H1 (cell line): ENCODE measurements at regions not wholly inside any gene's neighbourhood (a gene's known extent, or its start where the extent isn't known, plus 50 kb on each side); places are given as distances from the start of the nearest gene placed in this dataset.

Experiments used
- CTCF ChIA-PET: fragments of 300-600 bp; sonication (Branson Sonifier 250); formaldehyde crosslinking; loops from one replicate; lab custom pipeline; 2021; ENCODE audit not compliant: partially characterized antibody; lab: Charles Lee
- POLR2A ChIA-PET: fragments of 300-600 bp; sonication (Branson Sonifier 250); formaldehyde crosslinking; loops from one replicate; lab custom pipeline; 2021; ENCODE audit warnings: inconsistent platforms; ENCODE audit not compliant: partially characterized antibody; lab: Charles Lee
- DNase-seq, 2 experiments: peaks; one replicate each; pipeline versions ENCODE4 v3.0.0 to v3.0.0-alpha.2; 2010 to 2022; ENCODE audit warnings: low spot score in 2 of 2, low read depth in 1 of 2, mixed read lengths in 1 of 2
- FAIRE-seq: peaks from 2 replicates; lab custom pipeline; 2011; peaks lifted over from hg19 to GRCh38; lab: Jason Lieb, UNC
- H2AFZ ChIP-seq: 2 replicates; pipeline ENCODE4 v1.8.1; 2012; ENCODE audit warnings: low read length, inconsistent platforms
- H2AK5ac ChIP-seq: 2 replicates; pipeline ENCODE4 v1.6.1; 2013; ENCODE audit warnings: low read depth, low read length
- H2BK120ac ChIP-seq: replicated peaks from 2 replicates; pipeline ENCODE3; 2013; ENCODE audit warnings: low read depth, low read length, inconsistent platforms
- H2BK12ac ChIP-seq: 2 replicates; pipeline ENCODE4 v1.6.1; 2013; ENCODE audit warnings: low read depth, low read length
- H2BK15ac ChIP-seq: 2 replicates; pipeline ENCODE4 v1.6.1; 2013; ENCODE audit warnings: low read length
- H2BK20ac ChIP-seq: 2 replicates; pipeline ENCODE4 v1.6.1; 2013; ENCODE audit warnings: low read length
- H2BK5ac ChIP-seq: 2 replicates; pipeline ENCODE4 v1.6.1; 2013; ENCODE audit warnings: low read depth, low read length
- H3K14ac ChIP-seq: 2 replicates; pipeline ENCODE4 v1.6.1; 2013; ENCODE audit warnings: inconsistent platforms; ENCODE audit not compliant: insufficient read length
- H3K18ac ChIP-seq: 2 replicates; pipeline ENCODE4 v1.6.1; 2013; ENCODE audit warnings: low read length; ENCODE audit errors: extremely low read depth
- H3K23ac ChIP-seq: 2 replicates; pipeline ENCODE4 v1.6.1; 2013; ENCODE audit warnings: inconsistent platforms; ENCODE audit not compliant: insufficient read length
- H3K23me2 ChIP-seq: 2 replicates; pipeline ENCODE4 v1.6.1; 2013; ENCODE audit warnings: low read depth, low read length
- H3K27ac ChIP-seq: 2 replicates; pipeline ENCODE4 v1.6.1; 2011; ENCODE audit warnings: low read depth, low read length, inconsistent platforms
- H3K27me3 ChIP-seq, 4 experiments: replicated peaks in 1 of 4; 1 replicate in 1 of 4; 2 replicates in 3 of 4; pipeline versions ENCODE4 v1.6.1 to v1.8.1; 2011 to 2013; ENCODE audit warnings: low read length in 3 of 4, mild to moderate bottlenecking in 3 of 4, inconsistent platforms in 2 of 4, mixed read lengths in 2 of 4, moderate library complexity in 1 of 4; ENCODE audit not compliant: control insufficient read depth in 3 of 4, insufficient read depth in 3 of 4; ENCODE audit errors: extremely low read depth in 1 of 4
- H3K36me3 ChIP-seq, 4 experiments: 2 replicates each; pipeline versions ENCODE4 v1.6.1 to v1.8.1; 2011 to 2013; ENCODE audit warnings: mild to moderate bottlenecking in 4 of 4, low read length in 3 of 4, moderate library complexity in 2 of 4, control low read depth in 1 of 4, inconsistent platforms in 1 of 4; ENCODE audit not compliant: insufficient read depth in 4 of 4, control insufficient read depth in 2 of 4
- H3K4ac ChIP-seq: replicated peaks from 2 replicates; pipeline ENCODE3; 2013; ENCODE audit warnings: low read length, low read depth, mixed read lengths, inconsistent platforms; ENCODE audit not compliant: insufficient read length
- H3K4me1 ChIP-seq, 4 experiments: replicated peaks in 1 of 4; 1 replicate in 1 of 4; 2 replicates in 3 of 4; pipeline versions ENCODE4 v1.6.1 to v1.8.1; 2011 to 2013; ENCODE audit warnings: low read length in 3 of 4, inconsistent platforms in 2 of 4, mixed read lengths in 1 of 4; ENCODE audit not compliant: insufficient read depth in 4 of 4, control insufficient read depth in 3 of 4
- H3K4me2 ChIP-seq, 2 experiments: 2 replicates each; pipeline versions ENCODE4 v1.6.1 to v1.8.1; 2011 to 2013; ENCODE audit warnings: low read depth in 2 of 2, low read length in 2 of 2, control low read depth in 1 of 2, inconsistent platforms in 1 of 2, mild to moderate bottlenecking in 1 of 2; ENCODE audit not compliant: insufficient read depth in 1 of 2
- H3K4me3 ChIP-seq, 4 experiments: fragments of 200-600, 300-600 bp in 1 of 4; sonication (generic), shearing (Covaris generic), sonication (Bioruptor Twin) in 1 of 4; 2 replicates each; pipeline versions ENCODE4 v1.5.1 to v1.8.1; 2011 to 2016; ENCODE audit warnings: low read length in 4 of 4, low read depth in 3 of 4, control low read depth in 2 of 4, inconsistent platforms in 2 of 4, mild to moderate bottlenecking in 2 of 4, mixed read lengths in 1 of 4, moderate library complexity in 1 of 4; ENCODE audit not compliant: insufficient read depth in 2 of 4; ENCODE audit errors: extremely low read depth in 1 of 4
- H3K56ac ChIP-seq: replicated peaks from 2 replicates; pipeline ENCODE3; 2013; ENCODE audit warnings: low read depth, mild to moderate bottlenecking, mixed read lengths, low read length, inconsistent platforms; ENCODE audit not compliant: insufficient read length
- H3K79me1 ChIP-seq: 2 replicates; pipeline ENCODE4 v1.6.1; 2013; ENCODE audit warnings: low read depth, low read length, control low read depth
- H3K79me2 ChIP-seq, 2 experiments: 2 replicates each; pipeline versions ENCODE4 v1.6.1 to v1.8.1; 2012 to 2013; ENCODE audit warnings: low read length in 2 of 2, mild to moderate bottlenecking in 2 of 2, inconsistent platforms in 1 of 2; ENCODE audit not compliant: insufficient read depth in 2 of 2, control insufficient read depth in 1 of 2
- H3K9ac ChIP-seq, 4 experiments: replicated peaks in 1 of 4; 1 replicate in 1 of 4; 2 replicates in 3 of 4; pipeline versions ENCODE4 v1.6.1 to v1.8.1; 2011 to 2013; ENCODE audit warnings: low read depth in 3 of 4, low read length in 3 of 4, control low read depth in 2 of 4, mild to moderate bottlenecking in 2 of 4, moderate library complexity in 2 of 4, inconsistent platforms in 1 of 4; ENCODE audit errors: extremely low read depth in 1 of 4
- H3K9me3 ChIP-seq, 2 experiments: 2 replicates each; pipeline versions ENCODE4 v1.6.1 to v1.8.1; 2012 to 2013; ENCODE audit warnings: mild to moderate bottlenecking in 2 of 2, moderate library complexity in 2 of 2, control low read depth in 1 of 2, inconsistent platforms in 1 of 2, low read depth in 1 of 2, low read length in 1 of 2, mixed read lengths in 1 of 2; ENCODE audit not compliant: insufficient read depth in 2 of 2
- H4K20me1 ChIP-seq, 2 experiments: replicated peaks in 1 of 2; 2 replicates each; pipeline versions ENCODE3 to v1.8.1; 2011 to 2013; ENCODE audit warnings: inconsistent platforms in 2 of 2, low read length in 2 of 2, mild to moderate bottlenecking in 1 of 2; ENCODE audit not compliant: insufficient read depth in 2 of 2, control insufficient read depth in 1 of 2
- H4K5ac ChIP-seq: 2 replicates; pipeline ENCODE4 v1.6.1; 2013; ENCODE audit warnings: low read length, low read depth, mixed read lengths, inconsistent platforms; ENCODE audit not compliant: insufficient read length
- H4K8ac ChIP-seq: 2 replicates; pipeline ENCODE4 v1.8.0; 2013; ENCODE audit warnings: mild to moderate bottlenecking, moderate library complexity, low read length, inconsistent platforms; ENCODE audit not compliant: insufficient read depth; ENCODE audit errors: extremely low read depth
- H4K91ac ChIP-seq: replicated peaks from 2 replicates; pipeline ENCODE3; 2013; ENCODE audit warnings: low read length, mixed read lengths, inconsistent platforms; ENCODE audit not compliant: insufficient read length
- CHD2 ChIP-seq: IDR thresholded peaks from 2 replicates; pipeline ENCODE4 v1.6.1; 2012; ENCODE audit warnings: low read length, improper control_type of control experiment
- E2F6 ChIP-seq: IDR thresholded peaks from 2 replicates; pipeline ENCODE4 v1.6.1; 2012; ENCODE audit warnings: inconsistent platforms
- EZH2 ChIP-seq: fragments of 200-600 bp; sonication (generic); IDR thresholded peaks from 2 replicates; pipeline ENCODE4 v1.7.1; 2012; ENCODE audit warnings: low read depth, mild to moderate bottlenecking, moderate library complexity, low read length, inconsistent platforms; ENCODE audit not compliant: severe bottlenecking
- FOSL1 ChIP-seq: IDR thresholded peaks from 2 replicates; pipeline ENCODE4 v1.6.1; 2011; ENCODE audit warnings: mild to moderate bottlenecking, low read depth, low read length, moderate library complexity; ENCODE audit not compliant: insufficient read depth
- GTF2F1 ChIP-seq: IDR thresholded peaks from 2 replicates; pipeline ENCODE4 v1.6.1; 2012; ENCODE audit warnings: low read depth, low read length, improper control_type of control experiment, borderline replicate concordance
- KDM5A ChIP-seq: fragments of 200-600 bp; IDR thresholded peaks from 2 replicates; pipeline ENCODE4 v1.7.1; 2012; ENCODE audit warnings: mild to moderate bottlenecking, low read length, inconsistent platforms, mixed read lengths
- NANOG ChIP-seq: IDR thresholded peaks from 2 replicates; pipeline ENCODE4 v1.6.1; 2011; ENCODE audit warnings: low read length, low read depth, mild to moderate bottlenecking, inconsistent platforms; ENCODE audit not compliant: insufficient read depth, poor library complexity, severe bottlenecking
- RAD21 ChIP-seq, 2 experiments: IDR thresholded peaks in 1 of 2; conservative IDR thresholded peaks in 1 of 2; 2 replicates each; pipeline ENCODE4 v1.6.1; 2011; ENCODE audit warnings: low read depth in 2 of 2, low read length in 2 of 2, improper control_type of control experiment in 1 of 2, inconsistent platforms in 1 of 2, mild to moderate bottlenecking in 1 of 2, moderate library complexity in 1 of 2
- SIN3A ChIP-seq, 2 experiments: IDR thresholded peaks in 1 of 2; conservative IDR thresholded peaks in 1 of 2; 2 replicates each; pipeline ENCODE4 v1.6.1; 2011 to 2012; ENCODE audit warnings: low read length in 2 of 2, improper control_type of control experiment in 1 of 2, low read depth in 1 of 2, mild to moderate bottlenecking in 1 of 2
- SP1 ChIP-seq: IDR thresholded peaks from 2 replicates; pipeline ENCODE4 v1.6.1; 2011; ENCODE audit warnings: low read depth, low read length
- SP2 ChIP-seq: IDR thresholded peaks from 2 replicates; pipeline ENCODE4 v1.6.1; 2012; ENCODE audit warnings: mild to moderate bottlenecking, low read length, inconsistent platforms
- SP4 ChIP-seq: IDR thresholded peaks from 2 replicates; pipeline ENCODE4 v1.6.1; 2012; ENCODE audit warnings: low read length, inconsistent platforms
- TCF12 ChIP-seq: IDR thresholded peaks from 2 replicates; pipeline ENCODE4 v1.6.1; 2011; ENCODE audit warnings: low read depth, mild to moderate bottlenecking, low read length
- TEAD4 ChIP-seq: IDR thresholded peaks from 2 replicates; pipeline ENCODE4 v1.6.1; 2012; ENCODE audit warnings: low read depth, low read length, inconsistent platforms, mixed read lengths
- ZNF274 ChIP-seq: IDR thresholded peaks from 2 replicates; pipeline ENCODE4 v1.7.0; 2012; ENCODE audit warnings: low read length, borderline replicate concordance; ENCODE audit errors: extremely low read depth
- WGBS, 2 experiments: shearing (Covaris generic) in 1 of 2; methylation state at CpG; one replicate each; pipeline versions ENCODE4 v1.1.6 to v1.1.7; 2013 to 2015; ENCODE audit warnings: low lambda C conversion rate in 2 of 2, mixed read lengths in 2 of 2, inconsistent platforms in 1 of 2, low coverage in 1 of 2, missing lambda C conversion rate in 1 of 2; ENCODE audit not compliant: insufficient replicate concordance in 2 of 2, insufficient coverage in 1 of 2, insufficient read length in 1 of 2; ENCODE audit errors: extremely low coverage in 1 of 2, missing lambda C conversion rate in 1 of 2; 5-methylcytosine and 5-hydroxymethylcytosine counted together

GRCh38 chrX:23246001-23246400 is 88.6 kb upstream of the PTCHD1 start:
- no peak overlapping the region for H2BK5ac ChIP-seq
- H2BK12ac ChIP-seq, result no peak overlapping the region
- no peaks in the 10 kb centered on the region for H3K79me1 ChIP-seq
- no peak overlapping the region for H3K23ac ChIP-seq
- H3K9me3 ChIP-seq, result no peaks in the 10 kb centered on the region
- H4K8ac ChIP-seq, result no peak overlapping the region
- no peak overlapping the region for H4K5ac ChIP-seq
- H3K27me3 ChIP-seq, result no peaks in the 10 kb centered on the region
- no peaks in the 10 kb centered on the region for H3K79me2 ChIP-seq
- no peaks in the 10 kb centered on the region for H3K4me1 ChIP-seq
- H3K27ac ChIP-seq, result no peak overlapping the region
- no peak overlapping the region for H3K14ac ChIP-seq
- H2AK5ac ChIP-seq, result no peak overlapping the region
- H3K4me3 ChIP-seq, result no peak overlapping the region
- ChIA-PET CTCF (no interaction called here), POLR2A (no interaction called here)
- no peak overlapping the region for H3K9ac ChIP-seq
- no peak overlapping the region for H2BK20ac ChIP-seq
- no peak overlapping the region for H2AFZ ChIP-seq
- no peak overlapping the region for H3K56ac ChIP-seq
- FAIRE-seq, result no peak
- no peak overlapping the region for H3K18ac ChIP-seq
- no peaks in the 10 kb centered on the region for H4K20me1 ChIP-seq
- H3K4me2 ChIP-seq, result no peak overlapping the region
- WGBS, 2 experiments, result 100% methylated on average over 2 of the region's 2 CpGs; no CpG with 5 or more reads in 1 of the 2 experiments
- H4K91ac ChIP-seq, result no peak overlapping the region
- no peaks in the 10 kb centered on the region for H3K23me2 ChIP-seq
- H3K4ac ChIP-seq, result no peak overlapping the region
- no peak overlapping the region for H2BK120ac ChIP-seq
- no peak overlapping the region for H2BK15ac ChIP-seq
- no peaks in the 10 kb centered on the region for H3K36me3 ChIP-seq
- no peak for DNase-seq
- TF ChIP-seq SIN3A (conservative IDR thresholded peaks at IDR 0.05 in 1 of 2, IDR thresholded peaks at IDR 0.05 in 1 of 2; ENCODE audit: low read depth in 1 of 2, low read length in 2 of 2) (no peak), SP2 (no peak), NANOG (no peak), SP4 (no peak), E2F6 (no peak), KDM5A (no peak), RAD21 (IDR thresholded peaks at IDR 0.05 in 1 of 2, conservative IDR thresholded peaks at IDR 0.05 in 1 of 2; ENCODE audit: low read depth in 2 of 2, low read length in 2 of 2) (no peak), SP1 (no peak), FOSL1 (no peak), TCF12 (no peak), TEAD4 (no peak), GTF2F1 (no peak), EZH2 (no peak), CHD2 (no peak), ZNF274 (no peak)
